Endothelial cell (in vitro differentiated cells): ENCODE measurements at regions not wholly inside any gene's neighbourhood (a gene's known extent, or its start where the extent isn't known, plus 50 kb on each side); places are given as distances from the start of the nearest gene placed in this dataset.

Experiments
- DNase-seq: peaks from one replicate; pipeline ENCODE4 v3.0.0; 2021; ENCODE audit warnings: low spot score
- H3K27ac Mint-ChIP-seq: one replicate; pipeline ENCODE4 v1.8.0; 2021; ENCODE audit warnings: mixed read lengths, inconsistent platforms; ENCODE audit not compliant: unreplicated experiment
- H3K27me3 Mint-ChIP-seq: one replicate; pipeline ENCODE4 v1.8.0; 2021; ENCODE audit warnings: mild to moderate bottlenecking, moderate library complexity, mixed read lengths, inconsistent platforms; ENCODE audit not compliant: unreplicated experiment
- H3K36me3 Mint-ChIP-seq: one replicate; pipeline ENCODE4 v1.8.0; 2021; ENCODE audit warnings: mild to moderate bottlenecking, low read depth, mixed read lengths, inconsistent platforms; ENCODE audit not compliant: unreplicated experiment
- H3K4me1 Mint-ChIP-seq: one replicate; pipeline ENCODE4 v1.8.0; 2021; ENCODE audit warnings: mild to moderate bottlenecking, mixed read lengths, inconsistent platforms; ENCODE audit not compliant: unreplicated experiment
- H3K4me3 Mint-ChIP-seq: one replicate; pipeline ENCODE4 v1.8.0; 2021; ENCODE audit warnings: mild to moderate bottlenecking, mixed read lengths, inconsistent platforms; ENCODE audit not compliant: unreplicated experiment
- H3K9me3 Mint-ChIP-seq: one replicate; pipeline ENCODE4 v1.8.0; 2021; ENCODE audit warnings: mixed read lengths, inconsistent platforms; ENCODE audit not compliant: unreplicated experiment
- TF ChIP-seq, protein P1 (sequence below): fragments of 200-600 bp; sonication (generic); IDR thresholded peaks from one replicate; pipeline ENCODE4 v1.5.0; 2021; ENCODE audit warnings: antibody characterized with exemption; ENCODE audit not compliant: unreplicated experiment

GRCh38 chr11:93929407-93929806, 79.0 kb upstream of the VSTM5 start:
- Mint-ChIP-seq H3K4me3 (no peak overlapping the region), H3K36me3 (no peaks in the 10 kb centered on the region), H3K27ac (no peak overlapping the region), H3K9me3 (no peaks in the 10 kb centered on the region), H3K27me3 (peaks cover 1% of the 10 kb centered on the region), H3K4me1 (no peaks in the 10 kb centered on the region)
- no peak for DNase-seq
- TF ChIP-seq, protein P1, sequence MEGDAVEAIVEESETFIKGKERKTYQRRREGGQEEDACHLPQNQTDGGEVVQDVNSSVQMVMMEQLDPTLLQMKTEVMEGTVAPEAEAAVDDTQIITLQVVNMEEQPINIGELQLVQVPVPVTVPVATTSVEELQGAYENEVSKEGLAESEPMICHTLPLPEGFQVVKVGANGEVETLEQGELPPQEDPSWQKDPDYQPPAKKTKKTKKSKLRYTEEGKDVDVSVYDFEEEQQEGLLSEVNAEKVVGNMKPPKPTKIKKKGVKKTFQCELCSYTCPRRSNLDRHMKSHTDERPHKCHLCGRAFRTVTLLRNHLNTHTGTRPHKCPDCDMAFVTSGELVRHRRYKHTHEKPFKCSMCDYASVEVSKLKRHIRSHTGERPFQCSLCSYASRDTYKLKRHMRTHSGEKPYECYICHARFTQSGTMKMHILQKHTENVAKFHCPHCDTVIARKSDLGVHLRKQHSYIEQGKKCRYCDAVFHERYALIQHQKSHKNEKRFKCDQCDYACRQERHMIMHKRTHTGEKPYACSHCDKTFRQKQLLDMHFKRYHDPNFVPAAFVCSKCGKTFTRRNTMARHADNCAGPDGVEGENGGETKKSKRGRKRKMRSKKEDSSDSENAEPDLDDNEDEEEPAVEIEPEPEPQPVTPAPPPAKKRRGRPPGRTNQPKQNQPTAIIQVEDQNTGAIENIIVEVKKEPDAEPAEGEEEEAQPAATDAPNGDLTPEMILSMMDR = no peak

DNA sequence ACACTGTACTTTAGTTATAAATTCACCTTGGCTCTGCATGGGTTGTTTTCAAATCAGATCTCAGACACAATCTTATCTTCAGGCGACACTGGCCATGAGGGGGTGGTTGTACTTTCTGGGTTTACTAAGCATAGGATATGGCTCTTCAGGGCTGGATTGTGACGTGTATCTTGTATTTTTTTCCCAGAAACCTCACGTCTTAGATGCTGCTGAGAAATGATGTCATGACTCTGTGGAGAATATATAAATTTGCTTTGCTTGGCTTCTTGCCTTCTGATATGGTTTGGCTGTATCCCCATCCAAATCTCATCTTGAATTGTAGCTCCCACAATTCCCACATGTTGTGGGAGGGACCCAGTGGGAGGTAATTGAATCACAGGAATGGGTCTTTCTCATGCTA, 82.8 kb upstream of the VSTM5 start:
- Mint-ChIP-seq H3K27me3 (peaks cover 1% of the 10 kb centered on the region), H3K27ac (no peak overlapping the region), H3K4me1 (no peaks in the 10 kb centered on the region), H3K9me3 (no peaks in the 10 kb centered on the region), H3K4me3 (no peak overlapping the region), H3K36me3 (no peaks in the 10 kb centered on the region)
- TF ChIP-seq, protein P1 = no peak
- no peak for DNase-seq

- H3K27ac Mint-ChIP-seq = no peak overlapping the region
- H3K4me1 Mint-ChIP-seq = no peaks in the 10 kb centered on the region
- no peak for DNase-seq
- no peaks in the 10 kb centered on the region for H3K36me3 Mint-ChIP-seq
- TF ChIP-seq, protein P1 = no peak
- no peak overlapping the region for H3K4me3 Mint-ChIP-seq
- peaks cover 1% of the 10 kb centered on the region for H3K27me3 Mint-ChIP-seq
- H3K9me3 Mint-ChIP-seq = no peaks in the 10 kb centered on the region
These were observed 85.3 kb upstream of the HEPHL1 start for GRCh38 chr11:93935826-93936225.

- Mint-ChIP-seq H3K27me3 (peaks cover 1% of the 10 kb centered on the region), H3K4me3 (no peak overlapping the region)
These were observed 84.7 kb upstream of the HEPHL1 start for GRCh38 chr11:93936460-93936859.

GRCh38 chr11:93939084-93939760, 81.9 kb upstream of the HEPHL1 start:
- TF ChIP-seq, protein P1 = no peak
- H3K27ac Mint-ChIP-seq = no peak overlapping the region

More at GRCh38 chr11:93936460-93936859, 84.7 kb upstream of the HEPHL1 start:
- no peaks in the 10 kb centered on the region for H3K36me3 Mint-ChIP-seq
- no peak for DNase-seq
- H3K4me1 Mint-ChIP-seq = no peaks in the 10 kb centered on the region
- no peaks in the 10 kb centered on the region for H3K9me3 Mint-ChIP-seq
- TF ChIP-seq, protein P1 = no peak
- no peak overlapping the region for H3K27ac Mint-ChIP-seq

More at GRCh38 chr11:93939084-93939760, 81.9 kb upstream of the HEPHL1 start:
- H3K36me3 Mint-ChIP-seq = no peaks in the 10 kb centered on the region
- H3K4me1 Mint-ChIP-seq = no peaks in the 10 kb centered on the region
- H3K4me3 Mint-ChIP-seq = no peak overlapping the region
- DNase-seq = no peak
- no peaks in the 10 kb centered on the region for H3K9me3 Mint-ChIP-seq
- no peaks in the 10 kb centered on the region for H3K27me3 Mint-ChIP-seq
